GM21825 (cell line): ENCODE measurements at regions not wholly inside any gene's neighbourhood (a gene's known extent, or its start where the extent isn't known, plus 50 kb on each side); places are given as distances from the start of the nearest gene placed in this dataset.
A peak's percentile ranks its signal among the peaks of the same experiment; 100 is the strongest.
"Not testable (repeated sequence)": the region's sequence is repeated elsewhere in the genome, so short reads cannot be mapped to it uniquely, and the experiment has no call there.

ENCODE experiments used
- ATAC-seq: cut with Tn5 transposase; IDR thresholded peaks from one replicate; pipeline ENCODE4 v1.9.1; 2021; ENCODE audit warnings: mild to moderate bottlenecking, moderate library complexity; ENCODE audit not compliant: unreplicated experiment

DNA sequence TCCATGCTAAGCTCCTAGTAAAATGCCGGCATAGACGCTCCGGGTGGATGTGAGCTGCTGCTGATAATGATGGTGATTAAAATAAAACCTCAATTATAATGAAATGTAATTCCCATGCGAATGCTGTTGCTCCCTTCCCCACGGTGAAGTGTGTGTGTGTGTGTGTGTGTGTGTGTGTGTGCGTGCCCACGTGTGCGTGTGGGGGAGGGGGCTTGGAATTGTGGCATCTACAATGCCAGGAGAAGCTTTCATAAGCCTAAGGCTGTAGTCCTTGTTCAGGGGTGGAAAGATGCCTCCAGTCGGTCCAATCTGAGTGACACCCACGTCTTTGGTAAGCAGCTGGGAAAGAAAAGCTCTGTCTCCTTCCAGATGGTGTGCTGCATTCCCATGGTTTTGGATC, 137.9 kb downstream of the CDH26 start:
- ATAC-seq = no peak

DNA sequence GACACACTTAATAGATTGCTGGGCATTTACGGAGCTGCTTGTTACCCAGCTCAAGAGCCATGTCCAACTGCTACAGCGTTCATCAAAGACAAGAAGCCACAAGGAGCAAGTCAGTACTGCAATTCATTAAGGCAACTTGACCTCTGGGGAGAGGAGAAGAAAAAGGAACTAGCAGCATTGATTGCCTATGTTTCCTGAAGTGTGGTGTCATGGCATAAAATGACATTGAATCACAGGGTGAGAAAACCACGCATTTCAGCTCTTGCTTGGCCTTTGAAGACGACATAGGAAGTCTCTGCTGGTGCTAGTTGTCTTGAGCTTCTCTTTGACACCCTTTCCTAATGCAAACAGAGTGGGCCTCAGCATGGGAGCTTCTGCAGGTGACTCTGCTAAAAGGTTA, 139.1 kb downstream of the CDH26 start:
- no peak for ATAC-seq

DNA sequence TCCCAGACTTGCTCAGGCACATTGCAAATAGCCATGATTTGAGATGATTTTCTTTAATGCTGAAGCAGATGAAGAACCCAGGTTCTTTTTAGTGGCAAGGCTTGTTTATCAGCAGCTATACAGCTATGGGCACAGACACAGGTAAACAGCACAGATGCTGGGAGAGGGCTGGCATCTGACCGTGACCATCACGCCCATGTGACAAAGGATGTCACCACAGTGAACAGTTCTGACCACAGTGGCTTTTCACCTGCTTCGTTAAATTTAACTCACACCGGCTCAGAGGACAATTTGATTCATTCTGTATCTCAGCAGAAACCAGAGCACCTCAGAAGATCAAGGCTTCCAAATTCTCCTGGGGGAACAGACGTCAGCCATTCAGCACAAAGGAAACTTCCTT, 142.6 kb downstream of the CDH26 start:
- peak; percentile 55 for ATAC-seq

DNA sequence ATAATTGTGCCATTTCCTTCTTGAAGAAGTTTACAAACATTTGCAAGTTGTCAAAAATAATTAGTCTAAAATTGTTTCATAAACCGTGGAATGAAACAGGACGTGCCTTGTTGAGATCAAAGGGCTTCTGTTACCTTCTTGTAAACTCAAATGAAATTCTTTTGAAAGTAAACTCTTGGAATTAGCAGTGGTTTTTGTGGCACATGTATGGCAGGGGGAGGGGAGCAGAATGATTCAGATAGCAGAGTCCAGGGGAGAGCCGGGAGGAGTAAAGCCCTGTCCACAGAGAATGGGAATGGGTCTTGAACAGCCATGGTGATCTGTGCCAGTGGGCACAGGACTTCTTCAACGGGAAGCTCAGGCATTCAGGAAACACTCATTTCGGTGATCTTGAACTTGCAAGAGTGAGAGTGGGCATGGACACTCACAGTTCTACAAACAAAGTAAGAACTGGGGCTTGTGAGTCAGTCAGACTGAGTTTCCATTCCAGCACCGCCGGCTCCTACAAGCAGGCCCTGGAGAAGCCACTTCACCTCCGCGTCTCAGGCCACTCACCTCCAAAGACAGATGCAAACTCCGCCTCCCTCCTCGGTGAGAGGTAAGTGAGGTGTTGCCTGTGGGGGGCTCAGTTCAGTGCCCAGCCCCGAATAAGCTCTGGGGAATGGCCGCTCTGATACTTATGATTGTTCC, 143.1 kb downstream of the CDH26 start:
- no peak for ATAC-seq

DNA sequence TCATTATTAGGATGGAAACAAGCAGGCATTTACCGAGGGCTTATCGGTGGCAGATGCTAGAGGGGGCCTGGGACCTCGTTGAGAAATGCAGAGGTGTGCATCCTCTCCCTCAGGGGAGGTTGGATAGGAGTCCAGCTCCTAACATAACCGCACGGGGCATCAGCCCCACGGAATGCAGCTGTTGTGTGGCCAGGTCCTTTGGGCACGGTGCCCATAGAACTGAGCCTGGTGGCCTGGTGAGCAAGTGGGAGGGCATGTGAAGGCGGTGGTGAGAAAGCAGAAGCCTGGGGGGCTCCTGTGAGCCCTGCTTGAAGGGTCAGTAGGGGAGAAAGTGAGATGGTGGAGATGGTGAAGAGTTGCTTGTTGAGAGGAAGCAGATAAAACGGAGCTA, 143.7 kb downstream of the CDH26 start:
- ATAC-seq = no peak

DNA sequence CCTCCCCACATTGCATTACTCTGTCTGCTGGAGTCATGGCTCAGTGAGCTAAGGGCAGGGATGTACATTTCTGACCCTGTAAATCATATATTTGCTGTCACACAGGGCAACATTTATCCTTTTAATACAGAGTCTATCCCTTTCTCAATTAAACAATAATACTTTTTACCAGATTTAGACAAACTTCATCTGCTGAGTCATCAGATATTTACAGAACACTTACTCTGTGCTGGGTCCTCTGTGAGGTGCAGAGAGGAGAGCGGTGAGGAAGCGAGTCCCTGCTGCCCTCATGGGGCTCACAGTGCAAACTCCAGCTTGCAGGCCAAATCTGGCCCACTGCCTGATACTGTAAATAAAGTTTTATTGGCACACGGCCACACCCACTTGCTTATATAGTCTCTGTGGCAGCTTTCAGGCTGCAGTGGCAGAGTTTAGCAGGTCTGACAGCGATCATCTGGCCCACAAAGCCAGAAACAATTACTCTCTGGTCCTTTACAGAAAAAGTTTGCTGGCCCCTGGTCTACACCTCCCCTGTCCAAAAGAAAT, 144.5 kb downstream of the CDH26 start:
- ATAC-seq = no peak

DNA sequence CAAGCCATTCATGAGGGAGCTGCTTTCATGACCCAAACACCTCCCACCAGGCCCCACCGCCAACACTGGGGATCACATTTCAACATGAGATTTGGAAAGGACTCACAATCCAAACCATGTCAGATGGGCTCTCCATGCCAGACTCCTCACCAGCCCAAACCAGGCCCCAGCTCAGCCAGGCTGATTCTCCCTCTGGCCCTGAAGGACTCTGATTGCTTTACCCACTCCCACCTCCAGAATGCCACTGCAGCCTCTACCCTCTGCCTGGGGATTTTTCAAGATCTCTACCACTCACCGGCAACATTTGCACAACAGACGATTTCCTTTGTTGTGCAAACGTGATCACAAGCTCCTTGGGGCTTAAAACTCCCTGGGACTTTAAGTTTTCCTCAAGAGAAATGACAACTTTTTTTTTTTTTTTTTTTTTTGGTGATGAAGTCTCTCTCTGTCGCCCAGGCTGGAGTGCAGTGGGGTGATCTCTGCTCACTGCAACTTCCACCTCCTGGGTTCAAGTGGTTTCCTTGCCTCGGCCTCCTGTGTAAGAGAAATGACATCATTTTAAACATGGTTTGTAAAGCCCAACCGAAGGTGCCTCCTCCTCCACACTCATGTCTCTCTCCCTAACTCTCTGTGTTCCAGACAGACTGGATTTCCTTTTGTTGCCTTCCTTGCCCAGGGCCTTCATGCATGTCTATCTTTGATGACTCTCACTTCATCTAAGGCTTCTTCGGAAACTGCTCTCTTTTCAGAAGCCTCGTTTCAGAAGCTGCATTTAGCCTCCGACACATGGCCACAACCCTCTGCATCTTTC, 147.0 kb downstream of the CDH26 start:
- ATAC-seq = no peak

DNA sequence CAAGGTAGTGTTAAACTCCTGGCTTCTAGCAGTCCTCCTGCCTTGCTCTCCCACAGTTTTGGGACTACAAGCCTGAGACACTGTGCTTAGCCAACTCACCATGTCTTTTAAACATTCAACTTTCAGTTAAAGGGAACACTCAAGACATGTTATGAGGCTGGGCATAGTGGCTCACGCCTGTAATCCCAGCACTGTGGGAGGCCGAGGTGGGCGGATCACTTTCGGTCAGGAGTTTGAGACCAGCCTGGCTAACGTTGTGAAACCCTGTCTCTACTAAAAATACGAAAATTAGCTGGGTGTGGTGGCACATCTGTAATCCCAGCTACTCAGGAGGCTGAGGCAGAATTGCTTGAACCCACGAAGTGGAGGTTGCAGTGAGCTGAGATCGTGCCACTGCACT, 148.0 kb downstream of the CDH26 start:
- ATAC-seq = not testable (repeated sequence)

DNA sequence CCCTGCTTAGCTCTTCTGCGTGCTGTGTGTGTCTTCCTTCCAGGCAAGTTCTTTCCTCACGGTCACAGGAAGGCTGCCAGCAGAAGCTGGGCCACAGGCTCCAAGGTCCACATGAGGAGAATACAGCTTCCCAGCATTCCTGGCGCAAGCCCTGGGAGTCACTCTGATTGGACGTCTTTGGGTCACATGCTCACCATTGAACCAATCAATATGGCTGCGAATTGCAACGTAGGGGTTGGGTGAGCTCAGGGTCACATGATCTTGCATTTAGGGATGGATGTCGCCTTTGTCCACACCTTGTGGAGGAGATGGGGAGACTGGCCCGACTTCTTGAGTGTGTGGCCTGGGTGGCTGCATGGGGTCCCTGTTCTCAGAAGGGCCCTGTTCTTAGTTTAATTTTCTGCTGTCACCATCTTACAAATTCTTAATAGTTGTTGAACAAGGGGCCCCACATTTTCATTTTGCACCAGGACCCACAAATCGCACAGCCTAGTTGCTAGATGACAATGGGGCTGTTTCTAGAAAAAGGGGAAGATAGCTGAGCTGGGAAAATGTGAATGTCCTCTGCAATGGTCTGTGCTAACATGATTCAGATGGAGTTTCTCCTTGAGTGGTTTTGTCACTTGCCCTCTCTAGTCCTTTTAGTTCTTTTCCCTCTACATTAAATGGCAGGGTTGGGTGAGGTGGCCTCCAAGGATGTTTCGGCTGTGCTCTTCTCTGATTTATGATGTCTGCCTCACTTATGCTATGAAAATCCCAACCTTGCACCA, 149.6 kb downstream of the CDH26 start:
- ATAC-seq = no peak

DNA sequence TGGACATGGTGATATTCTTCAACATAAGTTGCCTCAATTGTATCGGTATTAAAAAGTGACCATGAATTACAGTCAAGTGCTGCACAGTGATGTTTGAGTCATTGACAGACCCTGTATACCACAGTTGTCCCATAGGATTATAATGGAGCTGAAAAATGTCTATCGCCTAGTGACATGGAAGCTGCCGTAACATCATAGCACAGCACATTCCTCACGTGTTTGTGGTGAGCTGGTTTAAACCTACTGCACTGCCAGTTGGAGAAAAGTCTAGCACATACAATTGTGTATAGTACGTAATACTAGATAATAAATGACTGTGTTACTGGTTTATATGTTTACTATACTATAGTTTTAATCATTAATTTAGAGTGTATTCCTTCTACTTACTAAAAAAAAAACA, 150.2 kb downstream of the CDH26 start:
- ATAC-seq = no peak

DNA sequence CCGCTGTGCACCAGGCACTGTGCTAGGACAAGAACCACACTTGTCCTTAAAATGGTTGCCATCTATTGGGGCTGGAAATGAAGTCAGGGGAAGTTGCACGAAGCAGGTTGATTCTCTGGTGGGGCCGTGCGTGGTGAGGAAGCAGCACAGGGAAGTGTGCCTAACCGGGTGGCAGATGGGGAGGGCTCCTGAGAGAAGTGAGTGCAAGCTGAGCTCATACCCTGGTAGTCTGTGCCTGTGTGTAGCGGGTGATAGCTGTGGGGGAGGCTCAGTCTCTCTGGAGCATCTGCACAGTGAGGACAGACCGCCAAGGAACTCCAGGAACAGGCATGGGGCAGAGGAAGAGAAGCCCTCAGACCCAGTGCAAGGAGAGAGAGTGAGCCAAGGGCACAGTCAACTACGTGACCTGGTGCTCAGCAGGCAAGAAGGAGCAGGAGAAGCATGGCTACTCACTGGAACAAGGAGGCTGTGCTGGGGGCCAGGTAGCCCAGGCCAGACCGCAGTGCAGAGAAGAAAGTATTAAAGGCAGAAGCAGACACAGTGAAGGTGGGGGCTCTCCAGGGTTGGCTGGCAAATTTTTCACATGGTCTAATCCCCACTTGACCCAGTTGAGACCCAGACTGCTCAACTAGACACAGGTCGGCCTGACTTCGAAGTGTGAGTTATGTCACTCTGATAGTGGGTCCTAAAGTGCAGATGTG, 155.0 kb downstream of the CDH26 start:
- no peak for ATAC-seq

DNA sequence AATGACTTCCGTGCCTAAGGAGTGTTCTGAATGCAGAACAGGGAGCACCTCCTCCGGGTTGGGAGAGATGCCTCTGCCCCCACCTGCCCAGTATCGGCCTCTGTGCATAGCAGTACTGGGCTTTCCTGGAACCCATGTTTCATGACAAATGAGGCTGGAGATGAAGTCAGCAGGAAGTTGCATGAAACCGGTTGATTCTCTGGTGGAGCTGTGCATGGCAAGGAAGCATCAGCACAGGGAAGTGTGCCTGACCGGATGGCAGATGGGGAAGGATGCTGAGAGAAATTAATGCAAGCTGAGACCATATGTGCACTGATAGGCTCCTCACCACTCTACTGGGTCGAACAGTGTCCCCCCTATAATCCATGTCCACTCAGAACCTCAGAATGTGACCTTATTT, 155.5 kb downstream of the CDH26 start:
- ATAC-seq = no peak

DNA sequence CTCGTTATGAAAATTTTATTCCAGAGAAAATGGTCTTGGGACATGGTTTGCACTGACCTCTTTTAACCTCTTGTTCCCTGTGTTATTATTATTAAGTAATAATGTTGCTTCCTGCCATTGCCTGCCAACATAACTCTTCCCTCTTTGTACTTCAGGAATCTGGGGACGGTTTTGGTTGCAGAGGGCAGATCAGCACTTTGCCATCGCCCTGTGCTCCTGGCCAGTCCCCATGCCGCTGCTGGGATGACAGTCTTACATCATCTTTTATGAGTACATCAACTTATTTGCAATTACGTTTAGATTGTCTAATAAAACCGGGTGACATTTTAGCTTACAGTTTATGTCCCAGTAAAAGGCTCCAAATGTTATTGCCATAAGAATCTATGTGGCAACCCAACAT, 157.2 kb downstream of the CDH26 start:
- ATAC-seq = no peak

DNA sequence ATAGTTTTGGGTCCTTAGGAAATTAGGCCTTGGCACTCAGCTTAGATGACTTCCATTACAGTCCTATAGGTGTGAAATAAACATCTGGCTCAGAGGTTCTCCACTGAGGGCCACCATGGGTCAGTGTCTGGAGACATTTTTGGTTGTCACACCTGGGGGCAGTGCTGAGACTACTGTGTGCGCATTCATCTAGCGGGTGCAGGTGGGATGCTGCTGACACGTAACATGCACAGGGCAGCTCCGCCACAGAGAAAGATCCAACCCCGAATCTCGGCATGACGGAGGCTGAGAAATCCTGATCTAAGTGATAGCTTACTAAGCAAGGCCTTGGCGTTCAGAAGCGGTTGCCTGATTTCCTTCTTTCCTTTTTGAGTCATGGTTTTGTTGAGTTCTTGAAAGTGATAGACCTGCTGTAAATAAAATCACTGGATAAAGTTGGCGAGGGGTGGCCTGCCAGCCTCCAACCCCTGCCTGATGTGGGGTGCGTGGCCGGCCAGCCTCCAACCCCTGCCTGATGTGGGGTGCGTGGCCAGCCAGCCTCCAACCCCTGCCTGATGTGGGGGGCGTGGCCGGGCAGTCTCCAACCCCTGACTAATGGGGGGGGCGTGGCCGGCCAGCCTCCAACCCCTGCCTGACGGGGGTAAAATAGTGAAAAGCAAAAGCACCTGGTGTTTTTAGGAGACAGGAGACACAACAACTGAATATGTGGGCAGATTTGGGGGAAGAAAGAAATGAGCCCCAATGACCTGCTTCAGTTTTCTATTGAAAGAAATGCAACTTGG, 158.1 kb downstream of the CDH26 start:
- no peak for ATAC-seq

DNA sequence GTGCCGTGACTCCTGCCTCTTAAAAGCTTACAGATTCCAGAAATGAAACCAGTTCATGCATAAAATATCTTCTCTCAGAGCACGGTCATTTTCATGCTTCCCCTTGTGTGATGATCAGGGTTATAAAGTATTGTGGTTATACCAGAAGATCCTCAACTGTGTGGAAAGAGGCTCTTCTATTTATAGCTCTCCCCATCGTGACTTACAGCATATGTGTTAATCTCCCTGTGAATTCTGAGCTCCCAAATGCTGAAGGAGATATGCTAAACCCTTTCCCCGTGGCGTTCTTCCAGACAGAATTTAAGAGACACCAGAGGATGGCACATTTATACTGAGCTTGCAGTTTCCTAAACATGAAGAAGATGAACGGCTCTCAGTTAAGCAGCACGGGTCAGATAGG, 158.8 kb downstream of the CDH26 start:
- ATAC-seq = no peak

DNA sequence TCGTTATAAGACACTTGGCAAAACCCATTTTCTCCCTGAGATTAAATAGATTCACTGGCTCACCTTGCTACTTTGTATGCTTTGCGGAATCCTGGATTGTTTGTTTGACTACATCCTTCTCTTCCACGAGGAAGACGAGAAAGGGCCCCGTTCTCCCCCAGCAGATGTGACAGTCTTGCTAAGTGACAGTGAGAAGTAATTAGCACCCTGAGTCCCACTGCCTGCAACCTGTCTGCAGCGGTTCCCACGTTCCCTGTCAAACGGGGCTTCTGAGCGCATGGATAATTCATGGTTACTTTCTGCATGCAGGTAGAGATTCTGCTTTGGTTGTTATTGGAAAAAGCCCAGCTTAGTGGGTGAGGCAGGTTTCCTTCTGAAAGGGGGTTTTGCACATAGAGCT, 163.7 kb downstream of the CDH26 start:
- no peak for ATAC-seq

DNA sequence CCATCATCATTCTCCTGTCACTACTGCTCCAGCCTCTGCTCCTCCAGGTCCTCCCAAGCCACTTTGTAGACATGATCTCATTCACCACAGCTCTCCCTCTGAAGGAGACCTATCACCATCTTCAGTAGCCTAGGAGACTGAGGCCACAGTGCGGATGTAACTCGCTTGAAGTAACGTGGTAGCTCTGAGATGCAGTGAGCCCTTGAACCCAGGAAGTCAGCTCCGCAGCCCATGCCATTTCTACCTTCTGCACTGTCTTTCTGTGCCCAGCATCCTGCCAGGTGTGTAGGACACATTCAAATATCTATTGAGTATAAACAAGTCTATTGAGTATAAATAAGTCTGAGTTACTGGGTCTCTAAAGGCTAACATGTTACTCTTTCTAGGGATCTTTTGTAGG, 164.4 kb downstream of the CDH26 start:
- no peak for ATAC-seq

DNA sequence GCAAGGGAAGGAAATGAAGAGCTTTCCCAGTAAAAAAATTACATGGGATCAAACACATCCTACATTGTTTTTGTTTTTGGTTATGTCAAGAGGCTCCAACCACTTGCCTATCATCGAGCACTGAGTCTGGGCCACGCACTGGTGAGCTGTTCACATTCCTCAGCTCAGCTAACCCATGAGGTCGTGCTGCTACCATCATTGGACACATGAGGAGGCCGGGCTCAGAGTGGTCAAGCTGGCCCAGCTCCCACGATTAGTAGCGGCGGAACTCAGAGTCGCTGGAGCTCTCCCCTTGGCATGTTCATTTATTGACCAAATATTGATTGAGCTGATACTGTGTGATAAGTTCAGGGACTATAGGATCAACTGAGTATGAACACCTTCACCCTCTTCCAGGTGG, 164.9 kb downstream of the CDH26 start:
- ATAC-seq = no peak

DNA sequence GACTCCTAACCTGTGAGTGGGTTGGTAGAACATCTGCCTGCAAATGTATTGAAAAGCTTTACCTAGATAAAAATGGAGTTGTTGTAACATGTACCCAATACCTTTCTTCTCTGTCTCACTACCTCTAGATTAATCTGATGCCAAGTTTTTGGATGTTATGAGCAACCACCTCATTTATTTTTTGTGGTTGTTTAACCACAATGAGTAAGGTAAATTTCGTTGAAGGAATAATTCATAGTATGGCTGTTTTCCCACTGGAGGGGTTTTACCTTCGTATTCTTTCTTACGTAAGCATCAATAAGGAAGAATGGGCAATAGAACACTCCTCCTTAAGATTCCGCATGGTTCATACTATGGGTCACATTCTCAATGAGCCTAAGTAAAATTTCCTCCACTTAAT, 165.4 kb downstream of the CDH26 start:
- no peak for ATAC-seq

DNA sequence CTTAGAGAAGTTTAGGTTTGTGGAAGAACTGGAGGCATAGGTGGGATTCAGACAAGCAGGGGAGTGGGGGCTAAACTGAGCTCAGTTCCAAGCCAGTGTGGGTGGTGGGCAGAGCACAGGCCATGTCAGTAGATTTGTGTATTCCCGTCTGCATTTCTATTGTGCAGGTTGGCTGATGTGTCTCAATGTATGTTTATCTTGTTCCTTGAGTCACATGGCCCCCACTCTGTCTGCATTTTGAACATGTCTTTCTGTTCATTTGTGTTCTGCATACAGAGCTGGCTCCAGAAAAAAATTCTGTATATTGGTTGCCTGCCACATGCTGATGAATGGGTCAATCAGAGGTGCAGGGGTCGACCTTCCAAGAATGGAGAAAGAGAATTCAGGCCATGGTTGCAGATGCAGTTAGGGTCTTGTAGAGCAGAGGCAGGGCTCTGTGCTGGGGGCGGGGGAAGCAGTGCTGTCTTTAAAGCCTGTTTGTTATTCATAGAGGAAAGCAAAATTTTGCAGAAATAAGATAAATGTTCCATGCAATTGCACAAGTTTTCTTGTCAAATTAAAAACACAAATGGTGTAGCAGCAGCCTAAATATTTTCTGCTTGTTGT, 166.7 kb downstream of the CDH26 start:
- ATAC-seq = no peak
